ENCODE measurements at regions not wholly inside any gene's neighbourhood (a gene's known extent, or its start where the extent isn't known, plus 50 kb on each side); places are given as distances from the start of the nearest gene placed in this dataset.

- TF ChIP-seq, protein P1, sequence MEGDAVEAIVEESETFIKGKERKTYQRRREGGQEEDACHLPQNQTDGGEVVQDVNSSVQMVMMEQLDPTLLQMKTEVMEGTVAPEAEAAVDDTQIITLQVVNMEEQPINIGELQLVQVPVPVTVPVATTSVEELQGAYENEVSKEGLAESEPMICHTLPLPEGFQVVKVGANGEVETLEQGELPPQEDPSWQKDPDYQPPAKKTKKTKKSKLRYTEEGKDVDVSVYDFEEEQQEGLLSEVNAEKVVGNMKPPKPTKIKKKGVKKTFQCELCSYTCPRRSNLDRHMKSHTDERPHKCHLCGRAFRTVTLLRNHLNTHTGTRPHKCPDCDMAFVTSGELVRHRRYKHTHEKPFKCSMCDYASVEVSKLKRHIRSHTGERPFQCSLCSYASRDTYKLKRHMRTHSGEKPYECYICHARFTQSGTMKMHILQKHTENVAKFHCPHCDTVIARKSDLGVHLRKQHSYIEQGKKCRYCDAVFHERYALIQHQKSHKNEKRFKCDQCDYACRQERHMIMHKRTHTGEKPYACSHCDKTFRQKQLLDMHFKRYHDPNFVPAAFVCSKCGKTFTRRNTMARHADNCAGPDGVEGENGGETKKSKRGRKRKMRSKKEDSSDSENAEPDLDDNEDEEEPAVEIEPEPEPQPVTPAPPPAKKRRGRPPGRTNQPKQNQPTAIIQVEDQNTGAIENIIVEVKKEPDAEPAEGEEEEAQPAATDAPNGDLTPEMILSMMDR (IDR thresholded peaks at IDR 0.05 in 4 of 5, conservative IDR thresholded peaks at IDR 0.05 in 1 of 5) = no peak
- TF ChIP-seq POLR2A (IDR thresholded peaks at IDR 0.05) = no peak
Measured at GRCh38 chr15:91411586-91411985, 311.5 kb downstream of the SV2B start.

Measured in gastrocnemius medialis (tissue), 4 donors.